ENCODE measurements at regions not wholly inside any gene's neighbourhood (a gene's known extent, or its start where the extent isn't known, plus 50 kb on each side); places are given as distances from the start of the nearest gene placed in this dataset.

DNA sequence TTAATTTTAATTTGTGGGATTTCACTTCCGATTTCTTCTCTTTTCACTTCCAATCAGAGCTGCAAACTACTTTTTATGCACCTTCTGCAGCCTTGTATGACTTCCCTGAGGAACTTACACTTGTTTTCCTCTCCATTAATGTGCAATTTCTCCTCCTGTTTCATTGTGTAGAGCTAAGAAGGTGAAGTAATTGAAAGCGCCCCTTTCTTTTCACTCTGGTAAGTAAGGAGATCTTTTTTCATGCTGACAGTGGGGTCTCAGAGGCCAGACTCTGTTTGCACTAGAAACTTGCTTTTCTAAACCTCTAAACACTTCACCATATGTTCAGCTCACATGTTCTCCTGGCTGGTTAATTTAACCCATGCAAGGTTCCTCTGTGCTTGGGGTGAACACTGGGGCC is 117.0 kb downstream of the FANCF start:
- no peak for DNase-seq
- intact Hi-C loops (cut with DNase I) = no loop called here

GRCh38 chr11:22497474-22497873 is 128.1 kb downstream of the FANCF start:
- intact Hi-C loops (cut with DNase I) = no loop called here
- DNase-seq = no peak

DNA sequence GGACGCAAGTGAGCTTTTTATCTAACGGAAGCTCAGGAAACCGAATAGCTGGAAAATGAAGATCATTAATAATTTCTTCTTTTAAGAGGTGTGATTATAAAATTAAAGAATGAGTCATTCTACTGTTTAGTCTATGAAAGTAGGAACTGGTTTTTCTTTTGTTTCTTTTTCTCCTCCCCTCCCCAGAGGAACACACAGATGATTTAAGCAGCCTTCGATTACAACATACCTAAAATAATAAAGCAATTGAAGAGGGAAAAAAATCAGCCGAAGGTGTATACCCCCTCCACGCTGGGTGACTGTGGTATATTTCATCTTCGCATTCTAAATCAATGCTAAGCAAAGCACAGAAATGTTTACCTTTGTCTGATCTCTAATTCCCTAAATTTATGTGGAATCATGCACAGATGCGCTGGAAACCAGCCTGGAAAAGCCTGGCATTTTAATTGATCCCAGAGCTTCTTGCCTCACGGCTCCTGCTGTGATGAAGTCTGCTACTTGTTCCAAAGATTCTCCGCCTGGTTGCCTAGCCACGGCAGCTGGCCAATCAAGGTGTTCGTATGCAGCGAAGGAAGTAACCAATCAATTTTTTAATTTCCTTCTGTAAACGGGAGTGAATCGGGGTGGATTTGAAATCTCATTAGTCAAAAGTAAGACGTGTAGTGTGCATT is 133.9 kb downstream of the FANCF start:
- intact Hi-C loops (cut with DNase I) = no loop called here
- peak in 7 of 10 donors; percentile 9 to 83 (median 33) for DNase-seq

DNA sequence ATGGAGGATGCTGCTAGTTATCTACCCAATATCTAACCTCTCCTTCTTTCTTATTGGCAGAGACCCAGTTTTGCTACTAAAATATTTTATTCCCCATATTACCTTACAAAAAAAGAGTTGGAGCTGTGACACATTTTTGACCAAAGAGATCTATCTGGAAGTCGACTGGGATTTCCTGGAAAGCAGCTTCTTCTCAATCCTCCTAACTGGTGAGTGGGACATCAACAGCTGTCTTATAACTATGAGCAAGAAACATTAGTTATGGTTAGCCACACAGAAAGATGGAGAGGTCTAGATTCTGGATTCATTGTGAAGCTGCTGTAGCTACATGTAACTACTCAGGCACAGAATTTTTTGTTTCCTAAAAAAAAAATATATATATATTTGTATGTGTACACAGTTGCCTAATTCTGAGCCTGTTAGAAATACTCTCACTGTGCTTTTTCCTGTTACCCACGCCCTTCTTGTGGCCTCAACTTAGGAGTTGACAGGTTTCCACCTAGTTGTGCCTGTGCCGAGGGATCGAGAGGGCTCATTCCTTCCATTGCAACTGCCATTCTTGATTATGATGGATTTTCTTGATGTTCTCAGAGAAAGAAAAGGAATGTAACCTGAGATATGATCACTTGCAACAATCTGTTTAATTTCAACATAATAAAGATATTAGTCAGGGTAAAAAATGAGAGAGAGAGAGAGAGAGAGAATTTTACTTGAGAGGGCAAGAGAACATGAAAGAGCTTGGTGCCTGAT is 142.0 kb downstream of the SLC17A6 start:
- DNase-seq = no peak
- intact Hi-C loops (cut with DNase I) = no loop called here

DNA sequence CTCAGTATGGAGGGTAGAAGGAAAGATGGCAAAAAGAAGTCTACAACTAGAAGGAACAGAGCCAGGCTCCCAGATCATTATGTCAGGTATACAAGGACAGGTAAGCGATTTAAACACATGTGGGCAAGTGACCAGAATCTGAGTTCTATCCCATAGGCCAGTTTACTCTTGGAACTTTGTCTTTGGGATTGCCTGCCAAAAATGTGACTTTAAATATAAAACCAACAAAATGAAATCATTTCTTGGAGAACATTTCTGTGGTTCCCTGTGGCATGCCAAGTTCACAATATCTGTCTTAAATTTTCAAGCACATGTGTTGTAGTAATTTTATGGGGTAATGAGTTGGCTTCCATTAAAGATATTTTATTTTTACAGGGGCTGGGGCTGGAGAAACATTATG is 141.0 kb downstream of the SLC17A6 start:
- intact Hi-C loops (cut with DNase I) = no loop called here
- DNase-seq = no peak

DNA sequence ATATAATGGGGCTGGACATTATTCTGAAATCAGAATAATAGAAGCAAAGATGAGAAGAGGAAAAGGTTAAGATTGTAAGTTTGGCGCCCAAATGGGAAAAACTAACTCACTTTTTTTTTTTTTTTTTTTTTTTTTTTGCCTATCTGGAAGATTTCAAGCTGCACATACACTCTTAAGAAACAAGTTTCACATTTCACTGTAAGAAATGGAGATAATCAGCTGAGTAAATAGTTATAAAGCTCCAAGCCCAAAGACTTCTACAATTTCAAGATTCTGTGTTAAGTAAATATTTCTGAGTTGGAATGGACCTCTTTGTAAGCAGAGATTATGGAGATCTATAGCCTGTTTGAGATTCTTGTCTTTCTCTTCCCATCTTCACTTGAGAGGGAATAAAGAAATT is 140.0 kb downstream of the SLC17A6 start:
- intact Hi-C loops (cut with DNase I) = no loop called here
- no peak for DNase-seq

- DNase-seq = no peak
- intact Hi-C loops (cut with DNase I) = no loop called here
Observed at GRCh38 chr11:22477312-22477711, 139.1 kb downstream of the SLC17A6 start.

- intact Hi-C loops (cut with DNase I) = no loop called here
Observed at GRCh38 chr11:22476589-22476988, 138.4 kb downstream of the SLC17A6 start.

DNA sequence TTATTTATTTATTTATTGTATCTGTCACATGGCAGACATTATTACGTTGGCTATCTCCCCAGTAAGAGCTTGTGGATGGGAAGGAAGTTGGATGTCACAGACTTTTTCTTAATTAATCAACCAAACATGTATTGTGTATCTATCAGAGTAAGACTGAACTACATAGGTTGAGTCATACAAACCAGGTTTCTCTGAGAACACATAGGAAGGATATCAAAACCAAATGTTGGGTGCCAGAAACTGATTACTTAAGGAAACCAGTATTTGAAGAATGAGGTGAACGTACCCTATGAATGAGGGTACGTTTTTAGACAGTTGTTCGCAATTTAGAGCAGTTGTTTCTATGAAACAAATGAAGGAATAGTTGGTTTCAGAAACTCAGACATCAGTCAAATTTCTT is 136.4 kb downstream of the SLC17A6 start:
- no peak for DNase-seq
- intact Hi-C loops (cut with DNase I) = no loop called here

More at GRCh38 chr11:22476589-22476988, 138.4 kb downstream of the SLC17A6 start:
- DNase-seq = no peak

GRCh38 chr11:22473586-22473985 is 135.4 kb downstream of the SLC17A6 start:
- intact Hi-C loops (cut with DNase I) = no loop called here
- DNase-seq = no peak

GRCh38 chr11:22472306-22472705 is 134.1 kb downstream of the SLC17A6 start:
- intact Hi-C loops (cut with DNase I) = no loop called here
- no peak for DNase-seq

- no peak for DNase-seq
- intact Hi-C loops (cut with DNase I) = no loop called here
Observed at GRCh38 chr11:22471385-22471784, 133.2 kb downstream of the SLC17A6 start.

DNA sequence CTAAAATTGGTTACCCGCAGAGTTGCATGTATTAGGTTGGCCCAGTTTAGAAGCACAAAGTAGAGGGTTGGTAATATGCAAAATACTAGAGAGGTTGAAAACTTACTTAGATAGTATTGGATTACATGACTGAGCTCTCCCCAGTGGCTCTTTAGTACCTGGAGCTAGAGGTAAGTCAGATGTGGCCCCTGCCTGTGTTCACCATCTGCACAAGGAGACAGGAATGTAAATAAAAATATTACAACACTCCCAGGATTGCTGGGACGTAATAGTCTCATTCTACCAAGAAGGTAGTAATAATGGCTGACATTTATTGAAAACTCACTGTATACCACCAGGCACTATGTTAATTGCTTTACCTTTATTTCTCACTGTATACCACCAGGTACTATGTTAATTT is 129.6 kb downstream of the SLC17A6 start:
- intact Hi-C loops (cut with DNase I) = no loop called here
- no peak for DNase-seq

DNA sequence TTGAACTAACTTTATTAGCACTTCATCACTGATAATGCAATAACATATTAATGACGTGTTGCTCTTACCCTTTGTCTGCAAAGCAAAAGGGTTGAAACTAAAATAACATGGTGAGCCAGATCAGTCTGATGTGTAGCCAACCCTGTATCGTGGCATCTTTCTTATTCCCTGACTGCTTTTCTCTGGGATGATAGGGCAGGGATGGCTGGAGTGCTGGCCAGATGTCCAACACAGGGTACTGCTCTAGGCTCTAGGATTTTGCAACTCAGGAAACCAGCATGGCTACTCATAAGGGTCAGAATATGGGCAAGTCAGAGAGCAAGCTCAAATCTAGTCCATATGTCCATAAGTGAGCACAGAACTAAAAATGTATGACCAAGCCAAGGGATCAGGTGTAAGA is 129.1 kb downstream of the SLC17A6 start:
- no peak for DNase-seq
- intact Hi-C loops (cut with DNase I) = no loop called here

GRCh38 chr11:22466809-22467208 is 128.6 kb downstream of the SLC17A6 start:
- DNase-seq = no peak
- intact Hi-C loops (cut with DNase I) = no loop called here

DNA sequence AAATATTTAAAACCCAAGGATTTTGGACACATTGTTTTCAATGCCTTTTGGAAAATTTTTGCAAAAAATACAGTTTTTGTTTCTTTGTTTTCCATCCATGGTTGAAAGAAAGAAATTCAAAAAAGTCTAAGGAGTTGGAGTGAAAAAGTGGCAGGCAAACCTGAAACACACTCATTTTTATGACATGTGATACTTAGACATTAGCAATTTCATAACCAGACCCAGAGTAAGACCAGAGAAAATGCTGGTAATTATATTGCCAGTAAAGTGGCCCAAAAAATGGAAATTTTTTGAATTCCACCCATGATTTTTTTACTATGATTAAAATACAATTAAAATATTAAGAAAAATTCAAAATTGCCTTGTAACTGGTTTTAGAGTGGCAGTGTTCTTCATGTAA is 128.2 kb downstream of the SLC17A6 start:
- no peak for DNase-seq
- intact Hi-C loops (cut with DNase I) = no loop called here

DNA sequence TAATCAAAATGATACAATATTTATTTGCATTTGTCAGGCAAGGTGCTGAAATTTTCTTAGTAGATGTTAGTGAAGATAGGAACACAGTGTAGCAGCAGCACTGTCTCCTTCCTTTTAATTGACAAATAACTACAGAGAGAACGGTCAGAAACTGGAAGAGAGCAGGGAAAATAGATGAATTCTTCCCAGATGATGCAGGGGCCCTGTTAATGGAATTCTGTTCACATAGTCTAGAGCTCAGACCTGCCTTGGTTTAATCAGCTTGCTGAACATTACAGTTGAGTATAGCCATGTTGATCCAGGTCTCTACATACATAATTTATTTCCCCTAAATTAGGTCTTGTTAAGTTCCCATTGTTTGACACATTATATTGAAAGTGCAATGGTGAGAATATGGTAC is 127.4 kb downstream of the SLC17A6 start:
- intact Hi-C loops (cut with DNase I) = no loop called here
- DNase-seq = no peak

GRCh38 chr11:22461626-22462025 is 123.4 kb downstream of the SLC17A6 start:
- DNase-seq = no peak
- intact Hi-C loops (cut with DNase I) = no loop called here

DNA sequence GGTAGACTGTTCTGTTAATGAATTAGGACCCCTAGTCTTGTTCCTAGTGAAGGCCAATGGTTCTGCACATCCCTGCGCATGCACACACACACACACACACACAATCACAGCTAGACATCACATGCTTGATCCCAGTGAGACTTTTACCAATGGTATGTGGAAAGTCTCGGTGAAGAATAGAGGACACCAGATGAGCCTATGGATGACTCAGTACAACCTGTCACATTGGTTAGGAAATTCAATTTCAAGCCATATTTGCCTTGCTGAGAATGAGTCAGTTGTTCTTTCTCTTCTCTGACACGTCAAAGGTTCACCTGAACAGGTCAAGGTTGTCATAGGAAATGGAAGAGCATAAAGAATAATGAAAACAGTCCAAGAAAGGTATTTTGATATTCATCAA is 122.0 kb downstream of the SLC17A6 start:
- intact Hi-C loops (cut with DNase I) = no loop called here

DNA sequence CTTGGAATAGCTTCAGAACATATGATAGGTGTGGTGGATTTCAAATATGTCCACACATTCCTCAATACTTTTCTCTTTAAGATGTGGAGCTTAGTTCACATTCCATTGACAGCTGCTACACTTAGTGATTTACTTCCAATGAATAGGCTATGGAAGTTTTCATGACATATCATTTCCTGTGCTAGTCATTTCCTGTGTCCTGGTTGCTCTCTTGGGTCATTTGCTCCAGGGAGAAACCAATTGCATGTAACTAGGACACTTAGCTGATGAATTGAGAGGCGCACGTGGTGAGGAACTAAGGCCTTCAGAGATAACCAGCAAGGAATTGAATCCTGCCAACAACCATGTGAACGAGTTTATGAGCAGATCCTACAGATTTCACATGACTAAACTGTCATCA is 120.9 kb downstream of the SLC17A6 start:
- intact Hi-C loops (cut with DNase I) = no loop called here
- DNase-seq = no peak

More for the DNA sequence above, 122.0 kb downstream of the SLC17A6 start:
- DNase-seq = no peak

- intact Hi-C loops (cut with DNase I) = no loop called here
- DNase-seq = no peak
Observed at GRCh38 chr11:22458161-22458560, 120.0 kb downstream of the SLC17A6 start.
